ENCODE measurements at regions not wholly inside any gene's neighbourhood (a gene's known extent, or its start where the extent isn't known, plus 50 kb on each side); places are given as distances from the start of the nearest gene placed in this dataset.

GRCh38 chr10:44773565-44773964 is 137.6 kb upstream of the TMEM72 start:
- Histone ChIP-seq H3K4me1 (no peaks in the 10 kb centered on the region), H3K9me3 (replicated peaks in 1 of 11) (no peaks in the 10 kb centered on the region), H3K4me3 (no peak overlapping the region), H3K4me2 (no peak overlapping the region), H3K27ac (no peak overlapping the region), H3K36me3 (no peaks in the 10 kb centered on the region), H3K9ac (no peak overlapping the region), H4K20me1 (no peaks in the 10 kb centered on the region; a peak in 1 of 22 replicates), H3K27me3 (no peaks in the 10 kb centered on the region)
- TF ChIP-seq Cebpa-rat (IDR thresholded peaks at IDR 0.05) = no peak

- Histone ChIP-seq H3K27me3 (no peaks in the 10 kb centered on the region), H4K20me1 (no peaks in the 10 kb centered on the region; a peak in 1 of 22 replicates), H3K27ac (no peak overlapping the region), H3K4me1 (no peaks in the 10 kb centered on the region), H3K9me3 (replicated peaks in 1 of 11) (no peaks in the 10 kb centered on the region), H3K4me3 (no peak overlapping the region), H3K9ac (no peak overlapping the region), H3K36me3 (no peaks in the 10 kb centered on the region), H3K4me2 (no peak overlapping the region)
- no peak for TF ChIP-seq Cebpa-rat (IDR thresholded peaks at IDR 0.05)
Observed at GRCh38 chr10:44774676-44775401, 136.3 kb upstream of the TMEM72 start.

- Histone ChIP-seq H4K20me1 (no peaks in the 10 kb centered on the region; a peak in 1 of 22 replicates), H3K9ac (no peak overlapping the region), H3K4me1 (no peaks in the 10 kb centered on the region), H3K4me2 (no peak overlapping the region), H3K27ac (no peak overlapping the region), H3K4me3 (no peak overlapping the region), H3K9me3 (replicated peaks in 1 of 11) (no peaks in the 10 kb centered on the region), H3K27me3 (no peaks in the 10 kb centered on the region), H3K36me3 (no peaks in the 10 kb centered on the region)
- no peak for TF ChIP-seq Cebpa-rat (IDR thresholded peaks at IDR 0.05)
Observed at GRCh38 chr10:44775402-44775741, 135.8 kb upstream of the TMEM72 start.

- H3K4me2 ChIP-seq = no peak overlapping the region
- no peaks in the 10 kb centered on the region for H3K9me3 ChIP-seq (replicated peaks in 1 of 11)
- H4K20me1 ChIP-seq = no peaks in the 10 kb centered on the region; a peak in 1 of 22 replicates
- no peak for TF ChIP-seq Cebpa-rat (IDR thresholded peaks at IDR 0.05)
- no peaks in the 10 kb centered on the region for H3K36me3 ChIP-seq
- H3K9ac ChIP-seq = no peak overlapping the region
- H3K27ac ChIP-seq = no peak overlapping the region
- H3K4me1 ChIP-seq = no peaks in the 10 kb centered on the region
- H3K4me3 ChIP-seq = no peak overlapping the region
- no peaks in the 10 kb centered on the region for H3K27me3 ChIP-seq
Observed at GRCh38 chr10:44776181-44776580, 135.0 kb upstream of the TMEM72 start.

- Histone ChIP-seq H3K4me1 (no peaks in the 10 kb centered on the region), H3K27me3 (no peaks in the 10 kb centered on the region), H3K9ac (no peak overlapping the region), H3K36me3 (no peaks in the 10 kb centered on the region), H3K27ac (no peak overlapping the region), H3K9me3 (replicated peaks in 1 of 11) (no peaks in the 10 kb centered on the region), H3K4me3 (no peak overlapping the region), H4K20me1 (no peaks in the 10 kb centered on the region; a peak in 1 of 22 replicates), H3K4me2 (no peak overlapping the region)
- no peak for TF ChIP-seq Cebpa-rat (IDR thresholded peaks at IDR 0.05)
Observed at GRCh38 chr10:44779511-44779910, 131.6 kb upstream of the TMEM72 start.

GRCh38 chr10:44780426-44780825 is 130.7 kb upstream of the TMEM72 start:
- Histone ChIP-seq H4K20me1 (no peaks in the 10 kb centered on the region; a peak in 1 of 22 replicates), H3K4me2 (no peak overlapping the region), H3K27ac (no peak overlapping the region), H3K4me1 (no peaks in the 10 kb centered on the region), H3K4me3 (no peak overlapping the region), H3K36me3 (no peaks in the 10 kb centered on the region), H3K27me3 (no peaks in the 10 kb centered on the region), H3K9ac (no peak overlapping the region), H3K9me3 (replicated peaks in 1 of 11) (no peaks in the 10 kb centered on the region)
- TF ChIP-seq Cebpa-rat (IDR thresholded peaks at IDR 0.05) = no peak

GRCh38 chr10:44781131-44781530 is 130.0 kb upstream of the TMEM72 start:
- TF ChIP-seq Cebpa-rat (IDR thresholded peaks at IDR 0.05) = no peak
- Histone ChIP-seq H3K4me3 (no peak overlapping the region), H3K4me1 (no peaks in the 10 kb centered on the region), H3K36me3 (no peaks in the 10 kb centered on the region), H3K27me3 (no peaks in the 10 kb centered on the region), H3K4me2 (no peak overlapping the region), H4K20me1 (no peaks in the 10 kb centered on the region), H3K27ac (no peak overlapping the region), H3K9me3 (replicated peaks in 1 of 11) (no peaks in the 10 kb centered on the region), H3K9ac (no peak overlapping the region)

GRCh38 chr10:44786286-44786850 is 124.8 kb upstream of the TMEM72 start:
- H3K9me3 ChIP-seq (replicated peaks in 1 of 11) = no peaks in the 10 kb centered on the region
- no peaks in the 10 kb centered on the region for H3K4me1 ChIP-seq
- H4K20me1 ChIP-seq = no peaks in the 10 kb centered on the region
- no peak overlapping the region for H3K9ac ChIP-seq
- no peaks in the 10 kb centered on the region for H3K27me3 ChIP-seq
- no peak for TF ChIP-seq Cebpa-rat (IDR thresholded peaks at IDR 0.05)
- no peak overlapping the region for H3K4me3 ChIP-seq
- no peak overlapping the region for H3K4me2 ChIP-seq
- no peaks in the 10 kb centered on the region for H3K36me3 ChIP-seq
- no peak overlapping the region for H3K27ac ChIP-seq

GRCh38 chr10:44787480-44788075 is 123.6 kb upstream of the TMEM72 start:
- no peak overlapping the region for H3K4me3 ChIP-seq
- TF ChIP-seq Cebpa-rat (IDR thresholded peaks at IDR 0.05) = no peak
- H4K20me1 ChIP-seq = no peaks in the 10 kb centered on the region
- no peak overlapping the region for H3K4me2 ChIP-seq
- H3K4me1 ChIP-seq = no peaks in the 10 kb centered on the region
- no peaks in the 10 kb centered on the region for H3K27me3 ChIP-seq
- H3K27ac ChIP-seq = no peak overlapping the region
- H3K9me3 ChIP-seq (replicated peaks in 1 of 11) = no peaks in the 10 kb centered on the region
- no peaks in the 10 kb centered on the region for H3K36me3 ChIP-seq
- no peak overlapping the region for H3K9ac ChIP-seq
